SK-N-SH (cell line): ENCODE measurements at regions not wholly inside any gene's neighbourhood (a gene's known extent, or its start where the extent isn't known, plus 50 kb on each side); places are given as distances from the start of the nearest gene placed in this dataset.
"Not testable (repeated sequence)": the region's sequence is repeated elsewhere in the genome, so short reads cannot be mapped to it uniquely, and the experiment has no call there.

Experiments
- CTCF ChIA-PET: fragments of 300-600, 350-600 bp; formaldehyde crosslinking; extraction: SDS; loops from one replicate; lab custom pipeline; 2021; lab: Yijun Ruan, JAX
- POLR2A ChIA-PET: fragments of 350-600 bp; sonication (Branson Sonifier 250); formaldehyde crosslinking; extraction: SDS; loops from one replicate; lab custom pipeline; 2020; ENCODE audit warnings: antibody characterized with exemption, inconsistent platforms; lab: Yijun Ruan, JAX
- DNase-seq: peaks from one replicate; pipeline ENCODE4 v3.0.0; 2012
- H2AFZ ChIP-seq: fragments of 200-600 bp; sonication (generic); 2 replicates; pipeline ENCODE4 v1.8.1; 2016; ENCODE audit warnings: antibody characterized with exemption, mild to moderate bottlenecking, low read depth
- H3F3A ChIP-seq: fragments of 200-600 bp; sonication (generic); replicated peaks from 2 replicates; pipeline ENCODE3; 2016; ENCODE audit warnings: antibody characterized with exemption, mild to moderate bottlenecking; ENCODE audit not compliant: insufficient read depth
- H3K27ac ChIP-seq, 2 experiments: fragments of 200-500 bp in 1 of 2; fragments of 200-600 bp in 1 of 2; sonication (Bioruptor generic) in 1 of 2; sonication (generic), shearing (Covaris generic) in 1 of 2; 2 replicates each; pipeline versions ENCODE4 v1.5.1 to v1.6.1; 2014 to 2016; ENCODE audit warnings: low read depth in 2 of 2, inconsistent platforms in 1 of 2, low read length in 1 of 2, mild to moderate bottlenecking in 1 of 2, mixed read lengths in 1 of 2
- H3K27me3 ChIP-seq: fragments of 200-600 bp; sonication (generic), shearing (Covaris generic); 2 replicates; pipeline ENCODE4 v1.6.1; 2016; ENCODE audit warnings: mixed run types; ENCODE audit not compliant: insufficient read depth
- H3K36me3 ChIP-seq, 2 experiments: fragments of 200-500 bp in 1 of 2; fragments of 200-600 bp in 1 of 2; sonication (Bioruptor generic) in 1 of 2; sonication (generic) in 1 of 2; replicated peaks in 1 of 2; 2 replicates each; pipeline versions ENCODE3 to v1.5.1; 2014 to 2016; ENCODE audit warnings: low read length in 1 of 2, mild to moderate bottlenecking in 1 of 2; ENCODE audit not compliant: insufficient read depth in 2 of 2, control insufficient read depth in 1 of 2
- H3K4me1 ChIP-seq, 2 experiments: fragments of 200-500 bp in 1 of 2; fragments of 200-600 bp in 1 of 2; sonication (Bioruptor generic) in 1 of 2; sonication (generic), shearing (Covaris generic) in 1 of 2; 2 replicates each; pipeline versions ENCODE4 v1.5.1 to v1.6.1; 2014 to 2016; ENCODE audit warnings: low read depth in 1 of 2, low read length in 1 of 2, mixed run types in 1 of 2; ENCODE audit not compliant: insufficient read depth in 2 of 2, control insufficient read depth in 1 of 2
- H3K4me2 ChIP-seq: fragments of 200-600 bp; sonication (generic), shearing (Covaris generic); 2 replicates; pipeline ENCODE4 v1.6.1; 2017; ENCODE audit warnings: mixed run types
- H3K4me3 ChIP-seq, 2 experiments: fragments of 200-500 bp in 1 of 2; fragments of 200-600 bp in 1 of 2; sonication (Bioruptor generic) in 1 of 2; sonication (generic), shearing (Covaris generic) in 1 of 2; 2 replicates each; pipeline versions ENCODE4 v1.5.1 to v1.8.1; 2014 to 2016; ENCODE audit warnings: low read depth in 2 of 2, inconsistent platforms in 1 of 2, low read length in 1 of 2, mild to moderate bottlenecking in 1 of 2, mixed read lengths in 1 of 2, moderate library complexity in 1 of 2
- H3K79me2 ChIP-seq: fragments of 200-600 bp; sonication (generic); 2 replicates; pipeline ENCODE4 v1.8.1; 2017; ENCODE audit warnings: mild to moderate bottlenecking; ENCODE audit not compliant: insufficient read depth
- H3K9ac ChIP-seq: fragments of 200-600 bp; sonication (generic); 2 replicates; pipeline ENCODE4 v1.6.1; 2017; ENCODE audit warnings: mixed run types
- H3K9me2 ChIP-seq: fragments of 200-600 bp; sonication (generic); 2 replicates; pipeline ENCODE4 v1.6.1; 2017; ENCODE audit warnings: mixed run types
- H3K9me3 ChIP-seq: fragments of 200-600 bp; sonication (generic); 2 replicates; pipeline ENCODE4 v1.6.1; 2017; ENCODE audit warnings: mixed run types, mild to moderate bottlenecking, moderate library complexity
- H4K20me1 ChIP-seq: fragments of 200-600 bp; sonication (generic); 2 replicates; pipeline ENCODE4 v1.6.1; 2017; ENCODE audit warnings: mild to moderate bottlenecking, mixed run types; ENCODE audit not compliant: insufficient read depth
- FOSL2 ChIP-seq: IDR thresholded peaks from 2 replicates; pipeline ENCODE4 v1.4.0; 2012; ENCODE audit warnings: low read depth, mild to moderate bottlenecking, moderate library complexity, borderline replicate concordance
- MAX ChIP-seq: IDR thresholded peaks from 2 replicates; pipeline ENCODE4 v1.4.0; 2012; ENCODE audit warnings: low read depth
- MEF2A ChIP-seq: IDR thresholded peaks from 2 replicates; pipeline ENCODE4 v1.4.0; 2012; ENCODE audit warnings: low read depth, borderline replicate concordance
- MXI1 ChIP-seq: IDR thresholded peaks from 2 replicates; pipeline ENCODE4 v1.6.1; 2012; ENCODE audit warnings: mild to moderate bottlenecking, low read depth, low read length, improper control_type of control experiment
- RAD21 ChIP-seq: IDR thresholded peaks from 2 replicates; pipeline ENCODE4 v1.6.1; 2012; ENCODE audit warnings: mild to moderate bottlenecking, low read length
- REST ChIP-seq: IDR thresholded peaks from 2 replicates; pipeline ENCODE4 v1.6.1; 2012; ENCODE audit warnings: mild to moderate bottlenecking, low read depth, low read length, moderate library complexity
- TAF1 ChIP-seq: IDR thresholded peaks from 2 replicates; pipeline ENCODE4 v1.6.1; 2012; ENCODE audit warnings: low read depth, mild to moderate bottlenecking, low read length, moderate library complexity, borderline replicate concordance
- TCF12 ChIP-seq: IDR thresholded peaks from 2 replicates; pipeline ENCODE4 v1.4.0; 2012
- TEAD4 ChIP-seq: IDR thresholded peaks from 2 replicates; pipeline ENCODE4 v1.4.0; 2012; ENCODE audit warnings: mild to moderate bottlenecking, borderline replicate concordance; ENCODE audit not compliant: insufficient read depth
- ZBTB33 ChIP-seq: IDR thresholded peaks from 2 replicates; pipeline ENCODE4 v1.4.0; 2012; ENCODE audit warnings: low read depth, borderline replicate concordance
- WGBS: methylation state at CpG from one replicate; pipeline ENCODE4 v1.1.6; 2017; ENCODE audit warnings: low lambda C conversion rate; 5-methylcytosine and 5-hydroxymethylcytosine counted together

- H3F3A ChIP-seq: no peaks in the 10 kb centered on the region
- H3K79me2 ChIP-seq: no peaks in the 10 kb centered on the region
- no peaks in the 10 kb centered on the region for H3K36me3 ChIP-seq
- no peaks in the 10 kb centered on the region for H3K9me2 ChIP-seq
- no peaks in the 10 kb centered on the region; the same call in 1 of the 2 replicates for H3K27me3 ChIP-seq
- WGBS: 61% methylated on average over 10 of the region's 10 CpGs
- CTCF ChIA-PET: interaction anchor here (0.9 to 1.4 kb wide), 2 partner anchors 29 to 196 kb away, joined by 3 read pairs; no protein-coding TSS in a partner anchor
- no peak overlapping the region for H3K27ac ChIP-seq
- H3K9ac ChIP-seq: no peak overlapping the region
- H3K9me3 ChIP-seq: no peaks in the 10 kb centered on the region; the same call in 1 of the 2 replicates
- H3K4me1 ChIP-seq: no peaks in the 10 kb centered on the region
- DNase-seq: no peak
- H3K4me3 ChIP-seq: no peak overlapping the region
- H4K20me1 ChIP-seq: no peaks in the 10 kb centered on the region
- H2AFZ ChIP-seq: no peak overlapping the region
- TF ChIP-seq RAD21 (no peak), TAF1 (no peak), REST (no peak)
- TF ChIP-seq, all 33 proteins: peak for 0
- POLR2A ChIA-PET: no interaction called here
- H3K4me2 ChIP-seq: no peak overlapping the region
Measured at GRCh38 chr5:79886925-79887655, 104.0 kb downstream of the MTX3 start.

- no peak overlapping the region for H3K4me2 ChIP-seq
- H2AFZ ChIP-seq: no peak overlapping the region
- H3K9me3 ChIP-seq: no peaks in the 10 kb centered on the region; the same call in 1 of the 2 replicates
- no peaks in the 10 kb centered on the region for H3K36me3 ChIP-seq
- H3K79me2 ChIP-seq: no peaks in the 10 kb centered on the region
- ChIA-PET POLR2A (no interaction called here), CTCF (interaction anchor here (1.4 kb wide), 1 partner anchor 28 kb away, joined by 3 read pairs; no protein-coding TSS in a partner anchor)
- H3K9me2 ChIP-seq: no peaks in the 10 kb centered on the region
- H3K4me1 ChIP-seq: no peaks in the 10 kb centered on the region
- H4K20me1 ChIP-seq: no peaks in the 10 kb centered on the region
- H3K27ac ChIP-seq: no peak overlapping the region
- no peak overlapping the region for H3K4me3 ChIP-seq
- H3K9ac ChIP-seq: no peak overlapping the region
- TF ChIP-seq FOSL2 (no peak), MEF2A (no peak), TCF12 (no peak), ZBTB33 (no peak), MAX (no peak), MXI1 (no peak), TEAD4 (no peak)
- TF ChIP-seq, all 33 proteins: peak for 0
- no peak for DNase-seq
- WGBS: 48% methylated on average over 5 of the region's 5 CpGs
- no peaks in the 10 kb centered on the region; the same call in 1 of the 2 replicates for H3K27me3 ChIP-seq
- H3F3A ChIP-seq: no peaks in the 10 kb centered on the region
Measured at GRCh38 chr5:79886456-79886855, 104.6 kb downstream of the MTX3 start.

- H3K79me2 ChIP-seq, H3K4me2 ChIP-seq, H2AFZ ChIP-seq, H3K9ac ChIP-seq, H3K4me1 ChIP-seq, H4K20me1 ChIP-seq, H3K36me3 ChIP-seq, POLR2A ChIA-PET, H3K27me3 ChIP-seq, H3K9me3 ChIP-seq, CTCF ChIA-PET, H3F3A ChIP-seq, H3K9me2 ChIP-seq, DNase-seq, H3K27ac ChIP-seq, H3K4me3 ChIP-seq: not testable (repeated sequence)
- 50% methylated on average over 1 of the region's 1 CpG for WGBS
Measured at GRCh38 chr5:79879880-79880279, 111.2 kb downstream of the MTX3 start.
